Activated naive CD4-positive, alpha-beta T cell treated with anti-CD3 and anti-CD28 coated beads, Interleukin-2, amount 50 U/mL, for 72 hours (primary cell): ENCODE measurements at regions not wholly inside any gene's neighbourhood (a gene's known extent, or its start where the extent isn't known, plus 50 kb on each side); places are given as distances from the start of the nearest gene placed in this dataset.
"Not testable (repeated sequence)": the region's sequence is repeated elsewhere in the genome, so short reads cannot be mapped to it uniquely, and the experiment has no call there.

ENCODE experiments used
- ATAC-seq, 2 donors: fragments of 150-1000 bp; cut with Tn5 transposase; 2 replicates each; pipeline ENCODE4 v1.10.0; 2021; ENCODE audit warnings: mild to moderate bottlenecking in 2 of 2, moderate library complexity in 2 of 2
- DNase-seq, 2 donors: peaks; one replicate each; pipeline ENCODE4 v3.0.0; 2021 to 2022; ENCODE audit warnings: low spot score in 2 of 2
- H3K27ac Mint-ChIP-seq, 2 donors: one replicate each; pipeline ENCODE4 v1.8.0; 2022; ENCODE audit warnings: mild to moderate bottlenecking in 2 of 2, mixed read lengths in 2 of 2
- H3K36me3 Mint-ChIP-seq, 2 donors: one replicate each; pipeline ENCODE4 v1.8.0; 2022; ENCODE audit warnings: mixed read lengths in 2 of 2
- H3K9me3 Mint-ChIP-seq, 2 donors: one replicate each; pipeline ENCODE4 v1.8.0; 2022; ENCODE audit warnings: mixed read lengths in 2 of 2

DNA sequence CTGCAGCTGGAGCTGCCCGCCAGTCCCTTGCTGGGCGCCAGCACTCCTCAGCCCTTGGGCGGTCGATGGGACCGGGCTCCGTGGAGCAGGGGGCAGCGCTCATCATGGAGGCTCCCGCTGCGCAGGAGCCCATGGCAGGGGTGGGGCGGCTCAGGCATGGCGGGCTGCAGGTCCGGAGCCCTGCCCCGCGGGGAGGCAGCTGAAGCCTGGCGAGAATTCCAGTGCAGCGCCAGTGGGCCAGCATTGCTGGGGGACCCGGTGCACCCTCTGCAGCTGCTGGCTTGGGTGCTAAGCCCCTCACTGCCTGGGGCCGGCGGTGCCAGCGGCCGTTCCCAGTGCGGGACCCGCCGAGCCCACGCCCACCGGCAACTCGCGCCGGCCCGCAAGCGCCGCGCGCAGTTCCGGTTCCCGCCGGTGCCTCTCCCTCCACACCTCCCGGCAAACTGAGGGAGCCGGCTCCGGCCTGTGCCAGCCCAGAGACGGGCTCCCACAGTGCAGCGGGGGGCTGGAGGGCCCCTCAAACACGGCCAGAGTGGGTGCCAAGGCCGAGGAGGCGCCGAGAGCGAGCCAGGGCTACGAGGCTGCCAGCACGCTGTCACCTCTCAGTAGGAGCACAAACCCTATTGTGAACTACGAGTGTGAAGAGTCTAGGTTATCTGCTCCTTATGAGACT, 687.1 kb downstream of the PCDH17 start:
- ATAC-seq (no peak), DNase-seq (no peak)
- peaks cover 0 to 4% of the 10 kb centered on the region in 2 donors for H3K9me3 Mint-ChIP-seq
- no peak overlapping the region for H3K27ac Mint-ChIP-seq
- no peaks in the 10 kb centered on the region for H3K36me3 Mint-ChIP-seq

DNA sequence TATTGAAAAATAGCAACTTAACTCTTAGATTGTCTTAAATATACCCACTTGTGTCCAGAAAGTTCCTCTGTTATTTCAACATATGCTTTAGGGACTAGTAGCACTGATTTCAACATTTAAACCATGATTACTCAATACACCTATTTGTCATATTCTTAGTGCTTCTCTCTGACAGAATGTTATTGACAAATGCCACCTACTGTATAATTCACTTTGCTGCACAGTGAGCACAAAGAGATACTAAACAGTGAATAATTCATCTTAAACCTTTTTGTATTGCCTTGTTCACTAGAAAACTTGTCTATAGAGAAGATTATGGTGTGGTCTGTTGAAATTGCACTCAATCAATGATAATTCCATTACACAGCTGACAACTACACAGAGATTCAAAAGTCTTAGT, 692.6 kb downstream of the PCDH17 start:
- no peaks in the 10 kb centered on the region for H3K36me3 Mint-ChIP-seq
- no peak overlapping the region for H3K27ac Mint-ChIP-seq
- ATAC-seq (no peak), DNase-seq (no peak)
- no peaks in the 10 kb centered on the region for H3K9me3 Mint-ChIP-seq

DNA sequence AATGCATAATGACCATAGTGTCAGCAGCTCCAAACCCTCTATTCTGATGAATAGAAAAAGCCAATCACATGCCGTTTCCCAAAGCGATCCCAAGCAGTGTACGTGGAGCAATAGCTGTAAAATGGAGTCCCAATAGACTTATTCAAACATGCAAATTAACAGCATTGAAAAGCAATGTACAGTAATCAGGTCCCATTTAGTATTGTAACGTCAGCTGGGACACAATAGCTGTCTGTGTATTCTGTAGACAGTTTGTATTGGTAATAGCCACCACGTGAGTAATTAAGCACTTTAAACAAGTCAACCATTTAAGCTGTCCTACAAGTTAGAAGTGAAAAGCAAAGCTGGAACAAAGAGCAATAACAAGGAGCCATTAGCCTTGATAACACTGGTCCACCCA, 698.2 kb downstream of the PCDH17 start:
- no peak for ATAC-seq
- H3K9me3 Mint-ChIP-seq = peaks cover 6% of the 10 kb centered on the region in 2 donors
- H3K27ac Mint-ChIP-seq = no peak overlapping the region
- no peaks in the 10 kb centered on the region for H3K36me3 Mint-ChIP-seq
- no peak for DNase-seq

DNA sequence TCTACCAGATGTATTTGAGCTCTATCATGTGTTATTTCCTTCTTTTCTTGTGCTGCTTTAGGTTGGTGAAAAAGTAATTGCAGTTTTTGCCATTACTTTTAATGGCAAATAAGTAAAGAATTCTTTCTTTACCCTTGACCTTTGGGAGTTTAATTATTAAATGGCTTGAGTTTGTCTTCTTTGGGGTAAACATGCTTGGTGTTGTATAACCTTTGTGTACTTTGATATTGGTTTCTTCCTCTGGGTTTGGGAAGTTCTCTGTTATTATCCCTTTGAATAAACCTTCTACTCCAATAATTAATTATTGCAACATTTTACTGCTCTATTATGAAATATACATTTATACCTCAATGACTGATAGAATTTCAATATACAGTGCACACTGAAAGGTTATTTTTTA, 709.4 kb downstream of the PCDH17 start:
- DNase-seq (no peak), ATAC-seq (no peak)
- Mint-ChIP-seq H3K36me3 (no peaks in the 10 kb centered on the region), H3K9me3 (peaks cover 5 to 18% of the 10 kb centered on the region in 2 donors), H3K27ac (no peak overlapping the region)

DNA sequence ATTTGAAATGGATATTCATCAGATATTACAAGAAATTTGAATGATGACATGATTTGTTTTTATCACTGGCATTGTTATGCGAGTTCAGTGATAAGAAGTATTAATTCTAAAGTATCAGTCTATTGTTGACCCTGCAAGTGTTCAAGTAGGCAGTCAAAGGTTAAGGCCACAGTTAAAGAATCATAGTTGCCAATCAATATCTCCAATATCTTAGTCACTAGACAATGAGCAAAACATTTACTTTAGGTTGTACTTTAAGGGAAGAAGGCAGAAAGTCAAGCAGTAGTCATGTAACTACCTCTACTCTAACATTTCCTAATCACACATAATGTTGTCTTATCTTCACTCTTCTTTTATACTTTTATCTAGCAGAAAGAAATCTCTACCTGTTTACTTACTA, 709.8 kb downstream of the PCDH17 start:
- no peak for DNase-seq
- ATAC-seq = no peak
- H3K27ac Mint-ChIP-seq = no peak overlapping the region
- peaks cover 8 to 15% of the 10 kb centered on the region in 2 donors for H3K9me3 Mint-ChIP-seq
- H3K36me3 Mint-ChIP-seq = no peaks in the 10 kb centered on the region

DNA sequence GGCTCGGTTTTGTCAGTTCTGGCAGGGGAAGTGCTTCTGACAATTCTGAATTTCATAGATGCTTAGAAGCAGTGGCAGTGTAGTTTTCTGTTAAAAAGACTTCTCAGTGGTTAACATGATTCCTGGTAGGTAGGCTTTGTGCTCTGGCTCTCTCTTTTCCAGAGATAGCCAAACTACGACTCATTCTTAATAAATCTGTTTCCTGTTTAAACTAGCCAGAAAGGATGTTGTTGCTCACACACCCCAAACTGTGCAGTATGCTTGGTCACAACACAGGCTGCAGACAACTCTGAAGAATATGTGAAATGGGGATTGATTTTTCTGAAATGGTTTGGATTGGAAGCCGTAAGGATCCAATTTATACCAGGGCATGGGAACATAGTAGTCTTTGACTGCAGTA, 711.5 kb downstream of the PCDH17 start:
- no peak for DNase-seq
- Mint-ChIP-seq H3K36me3 (no peaks in the 10 kb centered on the region), H3K9me3 (peaks cover 9 to 11% of the 10 kb centered on the region in 2 donors), H3K27ac (no peak overlapping the region)
- no peak for ATAC-seq

DNA sequence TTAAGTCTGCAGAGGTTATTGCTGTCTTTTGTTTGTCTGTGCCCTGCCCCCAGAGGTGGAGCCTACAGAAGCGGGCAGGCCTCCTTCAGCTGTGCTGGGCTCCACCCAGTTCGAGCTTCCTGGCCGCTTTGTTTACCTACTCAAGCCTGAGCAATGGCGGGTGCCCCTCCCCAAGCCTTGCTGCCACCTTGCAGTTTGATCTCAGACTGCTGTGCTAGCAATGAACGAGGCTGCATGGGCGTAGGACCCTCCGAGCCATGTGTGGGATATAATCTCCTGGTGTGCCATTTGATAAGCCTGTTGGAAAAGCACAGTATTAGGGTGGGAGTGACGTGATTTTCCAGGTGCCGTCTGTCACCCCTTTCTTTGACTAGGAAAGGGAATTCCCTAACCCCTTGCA, 720.6 kb downstream of the PCDH17 start:
- peaks cover 5 to 22% of the 10 kb centered on the region in 2 donors for H3K9me3 Mint-ChIP-seq
- DNase-seq, H3K27ac Mint-ChIP-seq, H3K36me3 Mint-ChIP-seq, ATAC-seq: not testable (repeated sequence)

DNA sequence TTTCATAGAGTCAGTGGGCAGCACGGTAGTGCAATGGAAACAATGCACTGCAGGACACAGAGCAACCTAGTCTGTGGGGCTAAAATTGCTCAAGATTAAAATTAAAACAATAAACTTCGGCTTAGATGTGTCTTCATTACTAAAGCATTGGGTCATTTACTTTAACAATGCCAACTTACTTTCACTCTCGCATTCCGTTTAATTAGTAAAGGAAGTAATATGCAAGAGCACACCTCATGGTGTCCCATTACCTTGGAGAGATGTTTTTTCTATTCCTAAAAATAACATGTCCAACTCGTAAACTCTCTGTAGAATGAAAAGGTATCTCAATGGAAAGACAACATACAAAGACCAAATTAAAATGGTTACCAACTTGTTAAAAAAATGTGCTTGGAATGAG, 738.4 kb downstream of the PCDH17 start:
- H3K27ac Mint-ChIP-seq = no peak overlapping the region
- H3K9me3 Mint-ChIP-seq = peaks cover 18 to 31% of the 10 kb centered on the region in 2 donors
- no peaks in the 10 kb centered on the region for H3K36me3 Mint-ChIP-seq
- ATAC-seq (no peak), DNase-seq (no peak)

DNA sequence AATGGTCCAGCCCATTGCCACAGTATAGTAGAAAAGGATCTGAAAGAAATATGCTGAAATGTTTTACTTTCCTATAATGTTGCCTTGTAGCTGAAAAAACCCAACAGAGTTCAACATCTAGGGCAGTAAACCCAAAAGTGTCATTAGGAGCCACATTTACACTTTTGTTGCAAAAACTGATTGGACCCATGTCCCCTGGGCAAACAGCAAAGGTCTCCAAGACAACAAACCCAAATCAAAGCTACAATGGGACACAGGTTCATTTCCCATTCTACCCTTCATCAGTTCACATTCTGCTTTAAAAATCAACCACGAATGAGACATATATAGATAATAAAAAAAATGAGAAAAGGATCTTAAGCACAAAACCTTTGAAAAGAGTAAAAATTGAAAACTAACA, 744.8 kb downstream of the PCDH17 start:
- peaks cover 17 to 21% of the 10 kb centered on the region in 2 donors for H3K9me3 Mint-ChIP-seq
- ATAC-seq = no peak
- no peak overlapping the region for H3K27ac Mint-ChIP-seq
- H3K36me3 Mint-ChIP-seq = no peaks in the 10 kb centered on the region
- DNase-seq = no peak

DNA sequence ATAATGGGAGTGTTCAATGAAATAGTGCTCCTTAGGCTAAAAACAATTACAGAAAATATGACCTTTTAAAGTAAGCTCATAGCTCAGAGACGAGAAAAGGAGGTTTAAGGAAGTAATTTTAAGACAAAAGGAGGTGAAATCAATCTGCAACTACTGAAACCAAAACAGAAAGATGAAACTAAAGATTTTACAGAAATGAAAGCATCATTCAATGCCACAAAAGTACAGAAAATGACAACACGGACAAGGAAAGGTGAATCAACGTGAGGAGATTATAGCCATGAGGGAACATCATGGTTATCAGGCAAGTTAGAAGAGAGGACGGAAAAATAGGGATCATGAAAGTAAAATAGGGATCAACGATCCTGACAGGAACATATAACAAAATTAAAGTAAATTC, 745.2 kb downstream of the PCDH17 start:
- H3K27ac Mint-ChIP-seq = no peak overlapping the region
- peaks cover 15 to 17% of the 10 kb centered on the region in 2 donors for H3K9me3 Mint-ChIP-seq
- H3K36me3 Mint-ChIP-seq = no peaks in the 10 kb centered on the region
- no peak for ATAC-seq
- no peak for DNase-seq

DNA sequence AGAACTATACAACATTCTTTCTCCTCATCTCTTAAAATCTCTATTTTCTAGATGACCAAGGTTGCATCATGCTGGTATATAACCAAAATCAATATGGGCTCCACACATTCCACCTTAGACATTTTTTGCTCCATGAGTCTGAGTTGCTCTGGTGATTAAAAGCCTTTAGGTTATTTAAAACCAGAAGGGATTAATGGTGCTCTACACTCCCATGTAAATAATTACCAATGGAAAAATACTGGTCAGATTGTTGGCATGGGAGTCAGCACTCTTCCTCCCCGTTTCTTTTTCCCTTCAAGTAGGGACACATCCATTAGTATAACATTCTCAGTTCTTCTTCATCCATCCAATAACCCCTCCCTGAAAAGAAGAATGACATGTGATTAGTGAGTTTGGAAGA, 747.7 kb downstream of the PCDH17 start:
- DNase-seq (no peak), ATAC-seq (no peak)
- Mint-ChIP-seq H3K27ac (no peak overlapping the region), H3K36me3 (no peaks in the 10 kb centered on the region), H3K9me3 (peaks cover 8 to 10% of the 10 kb centered on the region in 2 donors)

DNA sequence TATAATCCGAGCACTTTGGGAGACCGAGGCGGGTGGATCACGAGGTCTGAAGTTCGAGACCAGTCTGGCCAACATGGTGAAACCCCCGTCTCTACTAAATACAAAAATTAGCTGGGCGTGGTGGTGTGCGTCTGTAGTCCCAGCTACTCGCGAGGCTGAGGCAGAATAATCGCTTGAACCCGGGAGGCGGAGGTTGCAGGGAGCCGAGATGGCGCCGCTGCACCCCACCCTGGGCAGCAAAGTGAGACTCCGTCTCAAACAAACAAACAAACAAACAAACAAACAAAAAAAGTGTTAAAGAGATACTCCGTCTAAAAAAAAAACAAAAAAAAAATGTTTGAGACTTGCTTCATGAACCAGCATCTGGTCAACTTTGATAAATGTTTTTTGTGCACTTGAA, 753.8 kb downstream of the PCDH17 start:
- not testable (repeated sequence) for DNase-seq, ATAC-seq, H3K36me3 Mint-ChIP-seq, H3K9me3 Mint-ChIP-seq, H3K27ac Mint-ChIP-seq

DNA sequence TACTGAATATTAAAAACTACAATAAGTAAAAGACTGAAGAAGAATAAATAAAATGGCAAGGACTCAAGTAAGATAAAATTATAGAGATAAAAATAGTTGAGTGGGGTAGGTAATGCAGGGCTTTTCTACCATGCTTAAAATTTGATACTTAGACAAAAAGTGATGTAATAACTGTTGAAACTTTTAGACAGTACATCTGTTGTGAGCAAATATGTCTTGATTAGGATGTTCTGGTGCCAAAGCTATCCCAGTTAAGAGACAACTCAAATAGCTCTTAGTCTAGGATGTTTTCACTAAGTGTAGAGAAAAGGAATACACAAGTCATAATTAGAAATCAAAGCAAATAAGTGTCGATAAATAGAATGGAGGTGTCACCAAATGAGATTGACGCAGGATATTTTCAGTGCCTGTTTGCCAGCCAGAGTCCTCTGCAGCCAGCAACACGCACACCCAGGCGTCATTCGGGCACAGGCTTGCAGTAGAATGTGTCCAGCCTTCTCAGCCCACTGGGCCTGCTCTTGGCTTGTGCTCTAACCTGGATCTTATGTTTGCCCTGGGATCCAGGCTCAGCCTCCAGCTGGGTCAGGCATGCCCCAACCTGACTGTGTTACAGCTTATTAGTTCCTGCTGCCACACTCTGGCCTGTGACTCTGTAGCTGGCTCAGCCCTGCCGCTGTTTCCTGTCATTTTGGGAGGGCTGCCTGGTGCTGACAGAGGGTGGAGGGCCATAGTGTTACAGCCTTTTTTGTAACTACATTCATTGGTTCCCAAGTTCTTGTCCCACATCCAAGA, 766.2 kb downstream of the PCDH17 start:
- ATAC-seq (no peak), DNase-seq (no peak)
- H3K9me3 Mint-ChIP-seq = peaks cover 22 to 29% of the 10 kb centered on the region in 2 donors
- H3K27ac Mint-ChIP-seq = no peak overlapping the region
- peaks cover 0 to 14% of the 10 kb centered on the region in 2 donors for H3K36me3 Mint-ChIP-seq

DNA sequence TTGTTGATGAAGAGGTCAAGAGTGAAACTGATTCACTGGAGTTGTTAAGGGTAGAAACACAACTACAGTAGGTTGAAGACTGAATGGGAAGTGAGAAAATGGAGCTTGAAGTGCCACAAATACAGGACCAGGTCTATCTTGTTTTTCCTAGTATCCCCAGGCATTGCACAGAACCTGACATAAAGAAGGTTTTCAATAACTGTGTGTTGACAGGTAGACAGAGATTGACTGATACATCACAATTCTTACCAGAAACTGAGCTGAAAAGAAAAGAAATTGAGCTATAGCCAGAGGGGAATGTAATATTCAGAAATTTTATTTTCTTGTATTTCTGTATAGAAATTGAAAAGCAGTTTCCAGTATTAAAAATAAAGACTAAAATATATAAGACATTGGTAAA, 767.7 kb downstream of the PCDH17 start:
- Mint-ChIP-seq H3K27ac (no peak overlapping the region), H3K36me3 (peaks cover 0 to 14% of the 10 kb centered on the region in 2 donors), H3K9me3 (peaks cover 22 to 29% of the 10 kb centered on the region in 2 donors)
- ATAC-seq (no peak), DNase-seq (no peak)

DNA sequence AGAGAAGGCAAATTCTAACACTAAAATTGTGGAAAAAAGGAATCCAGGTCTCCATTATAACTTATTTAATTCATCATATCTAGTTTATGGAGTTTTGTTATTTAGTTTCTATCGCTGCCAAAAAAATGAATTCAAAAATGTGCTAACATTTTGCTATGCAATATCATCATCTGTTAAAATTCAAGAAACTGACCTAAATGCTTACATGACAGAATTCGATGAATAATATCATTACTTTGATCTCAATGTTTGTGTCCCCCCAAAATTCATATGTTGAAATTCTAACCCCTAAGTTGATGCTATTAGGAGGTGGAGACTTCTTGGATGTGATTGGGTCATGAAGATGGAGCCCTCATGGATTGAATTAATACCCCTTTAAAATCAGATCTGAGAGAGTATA, 775.0 kb downstream of the PCDH17 start:
- peaks cover 13 to 19% of the 10 kb centered on the region in 2 donors for H3K9me3 Mint-ChIP-seq

DNA sequence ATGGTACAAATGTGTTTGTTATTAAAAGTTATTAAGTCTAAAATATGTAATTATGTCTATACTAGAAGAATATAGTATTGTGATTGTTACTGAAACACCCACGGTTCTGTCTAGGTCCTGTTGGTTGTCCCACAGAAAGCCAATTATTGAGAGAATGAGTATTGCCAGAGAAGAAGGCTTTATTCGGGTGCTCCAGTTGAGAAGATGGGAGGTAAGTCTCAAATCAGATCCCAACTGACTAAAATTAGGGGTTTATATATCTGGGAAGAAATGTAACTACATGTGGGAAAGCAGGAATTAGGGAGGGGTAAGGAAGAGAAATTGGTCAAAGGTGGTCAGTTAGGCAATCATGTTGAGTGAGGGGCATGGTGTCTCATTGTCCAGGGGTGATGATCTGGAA, 798.4 kb downstream of the PCDH17 start:
- Mint-ChIP-seq H3K27ac (no peak overlapping the region), H3K36me3 (peaks cover 0 to 11% of the 10 kb centered on the region in 2 donors), H3K9me3 (peaks cover 14 to 26% of the 10 kb centered on the region in 2 donors)
- ATAC-seq (no peak), DNase-seq (no peak)

More for the DNA sequence above, 775.0 kb downstream of the PCDH17 start:
- no peak for DNase-seq
- ATAC-seq = no peak
- Mint-ChIP-seq H3K36me3 (no peaks in the 10 kb centered on the region), H3K27ac (no peak overlapping the region)

DNA sequence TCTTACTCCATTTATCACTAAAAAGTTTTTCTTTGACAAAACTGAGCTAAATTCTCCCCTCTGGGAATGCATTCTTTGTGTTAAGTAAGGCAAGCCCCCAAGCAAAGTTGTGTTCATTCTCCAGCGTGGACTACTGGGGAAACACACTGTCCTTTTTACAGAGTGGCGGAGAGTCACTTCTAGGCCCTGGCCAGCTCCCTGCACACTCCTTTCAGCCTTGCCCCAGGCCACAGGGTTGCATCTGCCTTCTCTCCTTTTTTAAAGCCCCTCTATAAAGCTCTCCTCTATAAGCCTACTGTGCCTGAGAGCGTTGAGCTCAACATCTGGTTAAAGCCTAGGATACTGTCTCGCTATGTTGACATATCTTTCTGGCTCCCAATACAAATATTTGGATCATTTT, 803.4 kb downstream of the PCDH17 start:
- DNase-seq = no peak
- no peak overlapping the region for H3K27ac Mint-ChIP-seq
- H3K36me3 Mint-ChIP-seq = peaks cover 0 to 3% of the 10 kb centered on the region in 2 donors
- peaks cover 7% of the 10 kb centered on the region in 2 donors for H3K9me3 Mint-ChIP-seq
- no peak for ATAC-seq

DNA sequence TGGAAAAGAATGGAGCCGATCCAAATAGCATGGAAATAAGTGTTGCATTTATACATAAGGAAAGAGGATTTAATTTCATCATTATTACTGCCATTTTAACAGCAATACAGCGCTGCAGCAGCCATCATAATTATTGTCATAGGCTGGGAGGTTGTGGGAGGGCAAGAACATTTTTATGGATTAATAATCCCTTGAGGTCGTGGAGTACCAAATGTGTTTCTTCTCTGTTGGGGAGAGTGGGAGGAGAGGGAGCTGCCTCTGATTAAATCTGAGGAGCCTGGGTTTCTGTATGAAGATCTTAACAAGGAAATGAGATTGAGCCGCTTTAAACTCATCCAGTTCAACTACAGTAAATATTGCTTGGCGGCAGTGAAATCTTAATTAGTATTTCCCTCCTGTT, 805.9 kb downstream of the PCDH17 start:
- Mint-ChIP-seq H3K27ac (no peak overlapping the region), H3K36me3 (no peaks in the 10 kb centered on the region), H3K9me3 (peaks cover 0 to 4% of the 10 kb centered on the region in 2 donors)
- ATAC-seq (no peak), DNase-seq (no peak)
